GM12801 (cell line): ENCODE measurements at regions not wholly inside any gene's neighbourhood (a gene's known extent, or its start where the extent isn't known, plus 50 kb on each side); places are given as distances from the start of the nearest gene placed in this dataset.

Experiments used
- TF ChIP-seq, protein P1 (sequence below): IDR thresholded peaks from one replicate; pipeline ENCODE4 v1.5.1; 2011; ENCODE audit warnings: control low read depth; ENCODE audit not compliant: insufficient read length; ENCODE audit errors: extremely low read depth

GRCh38 chr7:148515728-148516695, 74.6 kb upstream of the C7orf33 start:
- TF ChIP-seq, protein P1, sequence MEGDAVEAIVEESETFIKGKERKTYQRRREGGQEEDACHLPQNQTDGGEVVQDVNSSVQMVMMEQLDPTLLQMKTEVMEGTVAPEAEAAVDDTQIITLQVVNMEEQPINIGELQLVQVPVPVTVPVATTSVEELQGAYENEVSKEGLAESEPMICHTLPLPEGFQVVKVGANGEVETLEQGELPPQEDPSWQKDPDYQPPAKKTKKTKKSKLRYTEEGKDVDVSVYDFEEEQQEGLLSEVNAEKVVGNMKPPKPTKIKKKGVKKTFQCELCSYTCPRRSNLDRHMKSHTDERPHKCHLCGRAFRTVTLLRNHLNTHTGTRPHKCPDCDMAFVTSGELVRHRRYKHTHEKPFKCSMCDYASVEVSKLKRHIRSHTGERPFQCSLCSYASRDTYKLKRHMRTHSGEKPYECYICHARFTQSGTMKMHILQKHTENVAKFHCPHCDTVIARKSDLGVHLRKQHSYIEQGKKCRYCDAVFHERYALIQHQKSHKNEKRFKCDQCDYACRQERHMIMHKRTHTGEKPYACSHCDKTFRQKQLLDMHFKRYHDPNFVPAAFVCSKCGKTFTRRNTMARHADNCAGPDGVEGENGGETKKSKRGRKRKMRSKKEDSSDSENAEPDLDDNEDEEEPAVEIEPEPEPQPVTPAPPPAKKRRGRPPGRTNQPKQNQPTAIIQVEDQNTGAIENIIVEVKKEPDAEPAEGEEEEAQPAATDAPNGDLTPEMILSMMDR: no peak

DNA sequence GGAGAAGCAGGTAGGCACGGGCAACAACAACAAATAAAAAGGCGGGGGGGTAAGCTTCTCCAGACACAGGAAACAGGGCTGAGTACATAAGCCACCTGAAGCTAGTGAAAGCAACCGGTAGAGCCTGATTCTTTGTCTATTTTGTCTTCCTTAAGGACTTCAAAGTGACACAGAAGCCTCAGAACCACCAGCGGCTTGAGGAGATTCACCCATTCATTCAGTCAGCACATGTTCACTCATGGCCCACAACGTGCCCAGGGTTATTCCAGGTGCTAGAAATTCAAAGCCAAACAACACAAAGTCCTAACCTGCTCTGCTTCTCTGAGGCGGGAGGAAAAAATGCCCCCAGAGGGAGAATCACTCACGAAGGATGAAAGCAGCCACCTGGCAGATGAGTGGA, 69.3 kb upstream of the C7orf33 start:
- TF ChIP-seq, protein P1: no peak

- TF ChIP-seq, protein P1: no peak
These were observed 67.0 kb upstream of the C7orf33 start for GRCh38 chr7:148523550-148523949.

GRCh38 chr7:148524479-148525224, 65.9 kb upstream of the C7orf33 start:
- TF ChIP-seq, protein P1: no peak

- TF ChIP-seq, protein P1: peak; percentile 7
These were observed 62.8 kb upstream of the C7orf33 start for GRCh38 chr7:148527717-148528168.

- TF ChIP-seq, protein P1: no peak
These were observed 55.3 kb upstream of the C7orf33 start for GRCh38 chr7:148535217-148535616.

DNA sequence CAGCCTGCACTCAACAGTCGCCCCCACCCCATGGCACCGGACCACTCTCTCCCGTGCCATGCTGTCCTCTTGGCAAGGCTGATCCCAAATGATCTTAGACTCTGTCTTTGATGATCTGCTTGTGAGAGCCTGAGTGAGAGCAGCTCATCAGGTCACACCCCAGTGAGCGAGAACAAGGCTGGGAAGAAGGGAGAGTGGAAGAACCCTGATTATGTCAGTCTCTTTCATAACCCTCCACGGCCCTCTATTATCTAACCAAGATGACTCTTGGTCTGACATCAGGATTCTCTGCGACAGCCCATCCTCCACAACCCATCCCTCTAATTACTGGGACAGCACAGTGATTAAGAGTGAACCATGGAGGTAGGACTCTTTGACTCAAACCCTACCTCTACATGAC, 53.1 kb upstream of the C7orf33 start:
- TF ChIP-seq, protein P1: no peak
